Naive thymus-derived CD4-positive, alpha-beta T cell (primary cell): ENCODE measurements at regions not wholly inside any gene's neighbourhood (a gene's known extent, or its start where the extent isn't known, plus 50 kb on each side); places are given as distances from the start of the nearest gene placed in this dataset.

Experiments
- ATAC-seq: fragments of 150-1000 bp; cut with Tn5 transposase; 2 replicates; pipeline ENCODE4 v1.10.0; 2021; ENCODE audit warnings: mild to moderate bottlenecking, moderate library complexity
- CTCF ChIA-PET: fragments of 350-600 bp; sonication (Branson Sonifier 250); formaldehyde crosslinking; loops from one replicate; lab custom pipeline; 2021; ENCODE audit warnings: antibody characterized with exemption; lab: Charles Lee
- POLR2A ChIA-PET: fragments of 350-600 bp; sonication (Branson Sonifier 250); formaldehyde crosslinking; loops from one replicate; lab custom pipeline; 2021; ENCODE audit warnings: antibody characterized with exemption, inconsistent platforms; lab: Charles Lee
- DNase-seq, 9 donors: peaks; one replicate each; pipeline versions ENCODE4 v3.0.0 to v3.0.0-alpha.2; 2020 to 2022; ENCODE audit warnings: mixed read lengths in 1 of 9
- H3K27ac ChIP-seq: one replicate; pipeline ENCODE4 v1.7.0; 2013; ENCODE audit warnings: mild to moderate bottlenecking, low read depth, low read length, moderate library complexity
- H3K27me3 ChIP-seq, 2 donors: one replicate each; pipeline ENCODE4 v1.7.0; 2013; ENCODE audit warnings: low read length in 2 of 2, mild to moderate bottlenecking in 2 of 2, moderate library complexity in 2 of 2; ENCODE audit not compliant: control insufficient read depth in 2 of 2, insufficient read depth in 2 of 2
- H3K36me3 ChIP-seq, 3 experiments: 1 replicate in 2 of 3; 2 replicates in 1 of 3; pipeline ENCODE4 v1.7.0; 2013; ENCODE audit warnings: low read length in 3 of 3, mild to moderate bottlenecking in 3 of 3, moderate library complexity in 1 of 3; ENCODE audit not compliant: insufficient read depth in 3 of 3, control insufficient read depth in 2 of 3
- H3K4me1 ChIP-seq, 2 donors: one replicate each; pipeline ENCODE4 v1.7.0; 2013; ENCODE audit warnings: low read length in 2 of 2, mild to moderate bottlenecking in 2 of 2, moderate library complexity in 1 of 2; ENCODE audit not compliant: control insufficient read depth in 2 of 2, insufficient read depth in 2 of 2
- H3K4me3 ChIP-seq: 2 replicates; pipeline ENCODE4 v1.7.0; 2013; ENCODE audit warnings: mild to moderate bottlenecking, low read length
- H3K9me3 ChIP-seq, 3 experiments: 1 replicate in 2 of 3; 2 replicates in 1 of 3; pipeline ENCODE4 v1.7.0; 2013; ENCODE audit warnings: low read length in 3 of 3; ENCODE audit not compliant: control insufficient read depth in 2 of 3
- H3K27ac Mint-ChIP-seq, 9 donors: one replicate each; pipeline ENCODE4 v1.8.0; 2020 to 2022; ENCODE audit warnings: mixed read lengths in 9 of 9, mild to moderate bottlenecking in 8 of 9, moderate library complexity in 5 of 9, inconsistent platforms in 2 of 9
- H3K27me3 Mint-ChIP-seq, 5 donors: one replicate each; pipeline ENCODE4 v1.8.0; 2021 to 2022; ENCODE audit warnings: mixed read lengths in 5 of 5, mild to moderate bottlenecking in 1 of 5
- H3K36me3 Mint-ChIP-seq, 5 donors: one replicate each; pipeline ENCODE4 v1.8.0; 2020 to 2022; ENCODE audit warnings: mixed read lengths in 5 of 5, mild to moderate bottlenecking in 3 of 5, inconsistent platforms in 1 of 5
- H3K4me1 Mint-ChIP-seq, 7 donors: one replicate each; pipeline ENCODE4 v1.8.0; 2020 to 2022; ENCODE audit warnings: mixed read lengths in 7 of 7, mild to moderate bottlenecking in 3 of 7, inconsistent platforms in 1 of 7
- H3K4me3 Mint-ChIP-seq, 10 donors: one replicate each; pipeline ENCODE4 v1.8.0; 2020 to 2022; ENCODE audit warnings: mild to moderate bottlenecking in 10 of 10, mixed read lengths in 10 of 10, moderate library complexity in 6 of 10, inconsistent platforms in 2 of 10
- H3K9me3 Mint-ChIP-seq, 11 donors: one replicate each; pipeline ENCODE4 v1.8.0; 2020 to 2022; ENCODE audit warnings: mixed read lengths in 11 of 11, mild to moderate bottlenecking in 4 of 11, inconsistent platforms in 1 of 11, moderate library complexity in 1 of 11
- intact Hi-C, 2 donors: fragments of 100-400 bp; cut with micrococcal nuclease; formaldehyde crosslinking; loops; one replicate each; pipeline ENCODE4 v1.15.1; 2023

DNA sequence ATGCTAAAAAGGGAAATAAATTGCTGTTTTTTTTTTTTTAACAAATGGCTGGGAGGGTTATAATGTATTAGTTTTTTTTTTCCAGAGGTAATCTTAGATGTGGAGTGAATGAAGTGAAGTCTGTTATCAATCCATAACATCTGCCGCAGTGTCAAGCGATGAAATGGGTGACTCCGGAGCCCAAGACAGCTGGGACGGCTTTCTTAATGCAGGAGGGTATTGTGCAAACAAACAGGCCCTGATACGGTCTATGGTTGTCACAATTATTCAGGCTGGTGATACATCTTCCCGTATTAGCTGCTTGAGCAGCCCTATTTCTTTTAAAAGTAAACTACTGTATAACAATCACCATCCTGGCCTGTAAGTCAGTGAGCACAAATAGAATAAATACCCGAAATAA, 1231.2 kb downstream of the GATA3 start:
- DNase-seq (no peak), ATAC-seq (no peak)
- ChIA-PET POLR2A (no interaction called here), CTCF (no interaction called here)
- Mint-ChIP-seq H3K36me3 (no peaks in the 10 kb centered on the region), H3K27ac (no peak overlapping the region), H3K4me3 (no peak overlapping the region), H3K9me3 (peaks cover 0 to 4% (median 0%) of the 10 kb centered on the region in 11 donors), H3K4me1 (no peaks in the 10 kb centered on the region), H3K27me3 (peaks cover 2 to 17% (median 7%) of the 10 kb centered on the region in 5 donors)
- Histone ChIP-seq H3K4me1 (no peaks in the 10 kb centered on the region), H3K27me3 (no peaks in the 10 kb centered on the region), H3K4me3 (no peak overlapping the region), H3K27ac (no peak overlapping the region), H3K9me3 (no peaks in the 10 kb centered on the region), H3K36me3 (no peaks in the 10 kb centered on the region)
- intact Hi-C loops = no loop called here

DNA sequence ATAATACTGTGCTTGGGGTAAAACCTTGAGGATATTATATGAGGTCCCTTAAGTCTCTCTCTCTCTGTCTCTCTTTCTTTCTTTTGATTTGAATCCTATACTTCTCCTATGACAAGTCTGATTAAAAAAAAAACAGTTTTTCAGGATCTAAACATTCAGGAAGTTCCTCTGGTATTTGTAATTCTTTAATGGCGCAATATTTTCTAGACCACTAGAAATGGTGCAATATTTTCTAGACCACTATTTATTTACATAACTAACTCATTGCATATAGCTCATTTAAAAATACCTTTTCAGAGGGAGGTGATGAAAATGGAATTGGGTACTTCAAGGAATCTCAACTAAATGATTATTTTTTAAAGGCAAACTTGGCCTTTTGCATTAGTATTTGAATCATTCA, 1235.3 kb downstream of the GATA3 start:
- H3K27me3 Mint-ChIP-seq = peaks cover 3 to 19% (median 7%) of the 10 kb centered on the region in 5 donors
- no peaks in the 10 kb centered on the region for H3K27me3 ChIP-seq
- DNase-seq (no peak), ATAC-seq (no peak)
- no peak overlapping the region for H3K27ac Mint-ChIP-seq
- H3K9me3 Mint-ChIP-seq = no peaks in the 10 kb centered on the region
- H3K4me3 ChIP-seq = no peak overlapping the region
- intact Hi-C loops = no loop called here
- CTCF ChIA-PET = no interaction called here
- no peaks in the 10 kb centered on the region for H3K36me3 Mint-ChIP-seq
- H3K36me3 ChIP-seq = no peaks in the 10 kb centered on the region
- POLR2A ChIA-PET = no interaction called here
- no peaks in the 10 kb centered on the region for H3K4me1 ChIP-seq
- peaks cover 0 to 8% (median under 1%) of the 10 kb centered on the region in 7 donors for H3K4me1 Mint-ChIP-seq
- no peak overlapping the region for H3K4me3 Mint-ChIP-seq
- H3K27ac ChIP-seq = no peak overlapping the region
- no peaks in the 10 kb centered on the region for H3K9me3 ChIP-seq

GRCh38 chr10:9291081-9291480, 1236.6 kb downstream of the GATA3 start:
- no peaks in the 10 kb centered on the region for H3K36me3 Mint-ChIP-seq
- H3K27ac ChIP-seq = no peak overlapping the region
- DNase-seq (no peak), ATAC-seq (no peak)
- H3K36me3 ChIP-seq = no peaks in the 10 kb centered on the region
- H3K27me3 Mint-ChIP-seq = peaks cover 3 to 19% (median 7%) of the 10 kb centered on the region in 5 donors
- intact Hi-C loops = no loop called here
- H3K27me3 ChIP-seq = no peaks in the 10 kb centered on the region
- H3K4me1 Mint-ChIP-seq = peaks cover 0 to 16% (median 8%) of the 10 kb centered on the region in 7 donors
- no peak overlapping the region for H3K27ac Mint-ChIP-seq
- H3K9me3 Mint-ChIP-seq = no peaks in the 10 kb centered on the region
- no peaks in the 10 kb centered on the region for H3K4me1 ChIP-seq
- H3K4me3 ChIP-seq = no peak overlapping the region
- H3K9me3 ChIP-seq = no peaks in the 10 kb centered on the region
- H3K4me3 Mint-ChIP-seq = no peak overlapping the region
- ChIA-PET CTCF (no interaction called here), POLR2A (no interaction called here)

DNA sequence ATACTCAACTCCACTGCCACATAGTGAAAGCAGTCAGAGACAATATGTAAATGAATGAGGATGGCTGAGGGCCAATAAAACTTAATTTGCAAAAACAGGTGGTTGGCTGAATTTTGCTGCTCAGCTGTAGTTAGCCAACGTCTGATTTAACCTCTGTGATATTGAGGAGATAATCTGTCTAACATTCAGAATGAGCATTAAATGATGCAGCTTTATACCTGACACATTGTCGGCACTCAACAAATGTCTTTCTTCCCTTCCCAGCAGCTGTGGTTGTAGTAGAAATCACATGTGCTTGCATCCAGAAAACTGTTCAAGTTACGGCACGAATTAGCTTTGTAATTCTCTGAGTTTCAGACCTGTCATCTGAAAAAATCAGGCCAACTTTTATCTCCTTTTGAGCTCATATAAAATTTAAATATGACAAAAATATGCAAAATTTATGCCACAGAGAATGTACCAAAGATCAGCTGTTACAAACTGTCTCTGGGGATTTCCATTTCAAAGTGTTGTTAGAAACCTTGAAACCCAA, 1239.7 kb downstream of the GATA3 start:
- no peaks in the 10 kb centered on the region for H3K27me3 ChIP-seq
- no peak overlapping the region for H3K4me3 ChIP-seq
- Mint-ChIP-seq H3K36me3 (no peaks in the 10 kb centered on the region), H3K27ac (peak overlapping the region in 1 of 9 donors; percentile 27), H3K27me3 (peaks cover 0 to 7% (median 3%) of the 10 kb centered on the region in 5 donors), H3K9me3 (no peaks in the 10 kb centered on the region), H3K4me3 (no peak overlapping the region), H3K4me1 (peaks cover 0 to 16% (median 8%) of the 10 kb centered on the region in 7 donors)
- CTCF ChIA-PET = interaction anchor here (0.7 kb wide), 1 partner anchor 1530 kb away, joined by 4 read pairs; no protein-coding TSS in a partner anchor
- ATAC-seq (no peak), DNase-seq (no peak)
- no peaks in the 10 kb centered on the region for H3K4me1 ChIP-seq
- H3K27ac ChIP-seq = no peak overlapping the region
- intact Hi-C loops = no loop called here
- no peaks in the 10 kb centered on the region for H3K9me3 ChIP-seq
- H3K36me3 ChIP-seq = no peaks in the 10 kb centered on the region
- POLR2A ChIA-PET = no interaction called here

DNA sequence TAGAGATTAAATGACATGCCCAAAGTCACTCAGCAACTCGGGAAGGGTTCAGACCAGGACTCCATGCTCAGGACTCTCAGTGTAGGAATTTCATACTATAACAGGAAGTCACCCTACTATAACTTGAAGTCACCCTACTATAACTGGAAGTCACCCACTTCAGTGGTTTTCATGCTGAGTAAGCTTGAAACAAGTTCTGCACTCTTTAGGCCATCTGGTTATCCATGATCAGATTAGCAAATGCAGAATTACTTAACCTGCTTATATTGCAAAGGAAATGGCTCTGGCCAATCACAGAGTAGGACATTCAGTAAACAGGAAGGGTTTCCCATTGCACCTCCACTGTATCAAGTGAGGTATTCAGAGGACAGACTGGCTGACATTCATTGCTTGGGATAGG, 1240.4 kb downstream of the GATA3 start:
- Histone ChIP-seq H3K4me3 (no peak overlapping the region), H3K36me3 (no peaks in the 10 kb centered on the region), H3K27ac (no peak overlapping the region), H3K4me1 (no peaks in the 10 kb centered on the region), H3K9me3 (no peaks in the 10 kb centered on the region), H3K27me3 (no peaks in the 10 kb centered on the region)
- no peak for DNase-seq
- Mint-ChIP-seq H3K36me3 (no peaks in the 10 kb centered on the region), H3K27me3 (peaks cover 0 to 7% (median 2%) of the 10 kb centered on the region in 5 donors), H3K9me3 (no peaks in the 10 kb centered on the region), H3K4me3 (peak overlapping the region in 1 of 10 donors; percentile 38), H3K27ac (peak overlapping the region in 1 of 9 donors; percentile 12), H3K4me1 (peaks cover 0 to 16% (median 8%) of the 10 kb centered on the region in 7 donors)
- ChIA-PET POLR2A (no interaction called here), CTCF (no interaction called here)
- intact Hi-C loops = no loop called here
- ATAC-seq = peak; percentile 69

DNA sequence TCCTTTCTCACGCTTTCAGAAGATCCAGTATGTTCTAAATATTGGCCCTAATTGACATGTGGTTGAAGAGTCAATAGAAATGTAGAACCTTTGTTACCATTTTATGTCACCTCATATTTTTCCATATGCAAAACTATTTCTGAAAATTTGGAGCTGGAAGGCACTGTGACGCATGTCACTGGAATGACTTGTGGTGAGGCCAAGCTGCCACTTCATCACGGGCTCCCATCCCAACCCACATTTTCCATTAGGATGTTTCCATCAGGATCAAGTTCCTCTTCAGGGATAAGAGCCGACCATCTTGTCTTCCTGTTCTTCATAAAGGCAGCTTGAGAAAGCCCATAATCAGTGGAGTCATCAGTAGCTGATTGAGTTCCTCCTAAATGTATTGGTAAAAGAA, 1241.7 kb downstream of the GATA3 start:
- no peak overlapping the region for H3K4me3 ChIP-seq
- H3K27ac ChIP-seq = no peak overlapping the region
- POLR2A ChIA-PET = interaction anchor here (0.6 kb wide), 1 partner anchor 68 kb away, joined by 3 read pairs; no protein-coding TSS in a partner anchor
- peaks cover 0 to 3% (median 0%) of the 10 kb centered on the region in 5 donors for H3K27me3 Mint-ChIP-seq
- intact Hi-C loops = no loop called here
- H3K9me3 Mint-ChIP-seq = no peaks in the 10 kb centered on the region
- DNase-seq (no peak), ATAC-seq (no peak)
- H3K27me3 ChIP-seq = no peaks in the 10 kb centered on the region
- peaks cover 0 to 16% (median 8%) of the 10 kb centered on the region in 7 donors for H3K4me1 Mint-ChIP-seq
- H3K36me3 Mint-ChIP-seq = no peaks in the 10 kb centered on the region
- H3K9me3 ChIP-seq = no peaks in the 10 kb centered on the region
- no peak overlapping the region for H3K27ac Mint-ChIP-seq
- no peaks in the 10 kb centered on the region for H3K36me3 ChIP-seq
- CTCF ChIA-PET = no interaction called here
- H3K4me1 ChIP-seq = no peaks in the 10 kb centered on the region
- no peak overlapping the region for H3K4me3 Mint-ChIP-seq

DNA sequence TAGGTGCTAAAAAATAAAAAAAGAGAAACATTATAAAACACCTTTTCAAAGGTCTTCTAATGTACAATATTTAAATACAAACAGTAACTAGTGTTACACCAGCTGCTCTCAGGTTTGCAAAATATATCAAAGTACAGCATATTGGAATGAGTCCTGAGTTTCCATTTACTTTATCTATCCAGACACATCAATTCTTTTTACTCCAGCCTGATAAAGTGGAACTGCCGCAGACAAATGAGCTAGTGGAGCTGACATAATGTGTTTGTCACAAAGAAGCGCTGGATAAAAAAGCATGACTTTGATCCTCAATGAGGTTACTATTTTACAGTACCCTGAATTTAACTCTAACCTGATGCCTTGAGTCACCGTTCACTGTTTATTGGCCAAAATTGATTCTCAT, 1243.1 kb downstream of the GATA3 start:
- DNase-seq (no peak), ATAC-seq (no peak)
- H3K27me3 Mint-ChIP-seq = peaks cover 0 to 3% (median 0%) of the 10 kb centered on the region in 5 donors
- no peaks in the 10 kb centered on the region for H3K9me3 Mint-ChIP-seq
- no peak overlapping the region for H3K27ac Mint-ChIP-seq
- no peaks in the 10 kb centered on the region for H3K36me3 Mint-ChIP-seq
- Histone ChIP-seq H3K4me1 (no peaks in the 10 kb centered on the region), H3K9me3 (no peaks in the 10 kb centered on the region), H3K27me3 (no peaks in the 10 kb centered on the region), H3K27ac (no peak overlapping the region), H3K36me3 (no peaks in the 10 kb centered on the region), H3K4me3 (no peak overlapping the region)
- peaks cover 0 to 16% (median 8%) of the 10 kb centered on the region in 7 donors for H3K4me1 Mint-ChIP-seq
- ChIA-PET POLR2A (interaction anchor here (0.6 kb wide), 1 partner anchor 1770 kb away, joined by 3 read pairs; no protein-coding TSS in a partner anchor), CTCF (no interaction called here)
- H3K4me3 Mint-ChIP-seq = no peak overlapping the region
- intact Hi-C loops = no loop called here
